ENCODE measurements at regions not wholly inside any gene's neighbourhood (a gene's known extent, or its start where the extent isn't known, plus 50 kb on each side); places are given as distances from the start of the nearest gene placed in this dataset.

DNA sequence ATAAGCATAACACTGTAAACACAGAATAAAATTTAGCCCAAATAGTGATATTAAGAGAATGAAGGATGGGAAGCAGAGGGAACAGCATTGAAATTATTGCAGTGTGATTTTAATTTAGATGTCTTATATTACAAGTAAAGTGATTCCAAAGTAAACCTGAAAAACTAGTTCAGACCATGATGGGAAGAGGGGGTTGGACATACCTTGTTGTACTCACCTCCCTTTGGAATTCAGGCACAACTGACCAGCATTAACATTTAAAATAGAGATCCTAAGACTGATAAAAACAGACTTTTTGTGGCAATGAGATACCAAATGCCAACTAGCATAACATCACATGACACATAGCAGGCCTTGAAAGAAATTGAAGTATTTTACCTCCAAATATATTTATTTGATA lies 210.0 kb upstream of the ADRA1D start:
- TF ChIP-seq CTCF (IDR thresholded peaks at IDR 0.05) = no peak
- TF ChIP-seq POLR2A (IDR thresholded peaks at IDR 0.05) = no peak
